Keratinocyte (primary cell): ENCODE measurements at regions not wholly inside any gene's neighbourhood (a gene's known extent, or its start where the extent isn't known, plus 50 kb on each side); places are given as distances from the start of the nearest gene placed in this dataset.

ENCODE experiments used
- EZH2 ChIP-seq: IDR thresholded peaks from one replicate; pipeline ENCODE4 v1.6.1; 2012; ENCODE audit warnings: inconsistent platforms, mild to moderate bottlenecking, low read length, moderate library complexity
- TF ChIP-seq, protein P1 (sequence below), 3 experiments: IDR thresholded peaks in 1 of 3; conservative IDR thresholded peaks in 1 of 3; optimal IDR thresholded peaks in 1 of 3; 2 replicates in 2 of 3; 3 replicates in 1 of 3; pipeline versions ENCODE3 to v1.5.1; 2011; ENCODE audit warnings: low read length in 3 of 3, mild to moderate bottlenecking in 3 of 3, moderate library complexity in 2 of 3, control low read depth in 1 of 3, inconsistent platforms in 1 of 3; ENCODE audit not compliant: insufficient read depth in 2 of 3; ENCODE audit errors: extremely low read depth in 1 of 3

DNA sequence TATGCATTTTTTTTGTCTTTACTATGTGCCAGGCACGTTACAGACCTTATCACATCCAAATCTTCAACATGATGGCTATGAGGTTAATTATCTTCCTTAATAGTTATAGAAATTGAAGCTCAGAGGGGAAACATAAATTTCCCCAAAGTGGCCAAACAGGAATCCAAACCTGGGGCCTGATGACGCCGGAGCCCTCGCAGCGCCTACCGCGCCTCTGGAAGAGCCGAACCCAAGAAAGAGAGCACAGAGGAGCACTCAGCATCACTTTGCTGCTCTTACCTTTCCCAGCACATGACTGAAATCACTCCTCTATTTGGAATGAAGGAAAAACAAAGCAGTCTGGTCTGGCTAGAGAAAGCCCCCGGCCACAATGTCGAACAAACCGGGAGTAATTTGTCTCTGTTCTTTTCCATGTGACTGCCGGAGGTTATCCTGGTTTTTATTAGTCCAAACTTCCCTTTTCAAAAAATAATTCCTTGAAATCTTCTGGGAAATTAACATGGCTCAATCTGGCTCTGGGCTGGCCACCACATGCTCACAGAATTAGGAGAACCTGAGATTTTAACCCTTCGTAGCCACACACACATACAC is 195.5 kb downstream of the ADSS2 start:
- TF ChIP-seq, protein P1, sequence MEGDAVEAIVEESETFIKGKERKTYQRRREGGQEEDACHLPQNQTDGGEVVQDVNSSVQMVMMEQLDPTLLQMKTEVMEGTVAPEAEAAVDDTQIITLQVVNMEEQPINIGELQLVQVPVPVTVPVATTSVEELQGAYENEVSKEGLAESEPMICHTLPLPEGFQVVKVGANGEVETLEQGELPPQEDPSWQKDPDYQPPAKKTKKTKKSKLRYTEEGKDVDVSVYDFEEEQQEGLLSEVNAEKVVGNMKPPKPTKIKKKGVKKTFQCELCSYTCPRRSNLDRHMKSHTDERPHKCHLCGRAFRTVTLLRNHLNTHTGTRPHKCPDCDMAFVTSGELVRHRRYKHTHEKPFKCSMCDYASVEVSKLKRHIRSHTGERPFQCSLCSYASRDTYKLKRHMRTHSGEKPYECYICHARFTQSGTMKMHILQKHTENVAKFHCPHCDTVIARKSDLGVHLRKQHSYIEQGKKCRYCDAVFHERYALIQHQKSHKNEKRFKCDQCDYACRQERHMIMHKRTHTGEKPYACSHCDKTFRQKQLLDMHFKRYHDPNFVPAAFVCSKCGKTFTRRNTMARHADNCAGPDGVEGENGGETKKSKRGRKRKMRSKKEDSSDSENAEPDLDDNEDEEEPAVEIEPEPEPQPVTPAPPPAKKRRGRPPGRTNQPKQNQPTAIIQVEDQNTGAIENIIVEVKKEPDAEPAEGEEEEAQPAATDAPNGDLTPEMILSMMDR (optimal IDR thresholded peaks at IDR 0.05 in 1 of 3, IDR thresholded peaks at IDR 0.05 in 1 of 3, conservative IDR thresholded peaks at IDR 0.05 in 1 of 3; ENCODE audit: extremely low read depth in 1 of 3, insufficient read depth in 2 of 3, low read length in 3 of 3) = no peak
- TF ChIP-seq EZH2 = no peak
